HCT116 (cell line): ENCODE measurements at regions not wholly inside any gene's neighbourhood (a gene's known extent, or its start where the extent isn't known, plus 50 kb on each side); places are given as distances from the start of the nearest gene placed in this dataset.

Source experiments
- ATAC-seq: fragments of 200-7000 bp; cut with Tn5 transposase; 2 replicates; pipeline ENCODE4 v1.9.1; 2020; ENCODE audit warnings: mild to moderate bottlenecking, moderate library complexity
- BruUV-seq: library from RNA; stranded (reverse); fragments of 400-500 nt; replicated peaks from 2 replicates; lab custom pipeline; 2021; lab: Mats Ljungman, UMichigan
- CTCF ChIA-PET: fragments of 300-600 bp; sonication (Branson Sonifier 250); formaldehyde crosslinking; loops from one replicate; lab custom pipeline; 2021; ENCODE audit warnings: antibody characterized with exemption; lab: Charles Lee
- POLR2A ChIA-PET: fragments of 300-600, 350-600 bp; sonication (Branson Sonifier 250); formaldehyde crosslinking; loops from one replicate; lab custom pipeline; 2021; ENCODE audit warnings: antibody characterized with exemption; lab: Charles Lee
- RAD21 ChIA-PET, 2 experiments: fragments of 300-600 bp; sonication (Branson Sonifier 250); formaldehyde crosslinking; loops; one replicate each; lab custom pipeline; 2023; ENCODE audit warnings: low total read pairs in 2 of 2; ENCODE audit not compliant: uncharacterized antibody in 2 of 2, unreplicated experiment in 2 of 2, low non-redundant PET in 1 of 2; lab: Charles Lee
- DNase-seq: peaks from one replicate; pipeline ENCODE4 v3.0.0-alpha.2; 2010; ENCODE audit warnings: low read depth, low spot score
- H2AFZ ChIP-seq: fragments of 200-600 bp; shearing (Covaris generic), sonication (generic); 2 replicates; pipeline ENCODE4 v1.6.1; 2017; ENCODE audit warnings: low read depth, mixed run types, mixed read lengths, antibody characterized with exemption, low read length; ENCODE audit not compliant: poor library complexity, severe bottlenecking
- H3K27ac ChIP-seq: 2 replicates; pipeline ENCODE4 v1.5.1; 2012; ENCODE audit warnings: low read depth, low read length
- H3K27me3 ChIP-seq: fragments of 200-600 bp; sonication (generic); 2 replicates; pipeline ENCODE4 v1.6.1; 2016; ENCODE audit warnings: mixed run types, low read length, mixed read lengths; ENCODE audit not compliant: insufficient read depth
- H3K36me3 ChIP-seq, 2 experiments: fragments of 200-500 bp in 1 of 2; fragments of 200-600 bp in 1 of 2; sonication (Bioruptor generic) in 1 of 2; sonication (generic) in 1 of 2; 2 replicates each; pipeline versions ENCODE4 v1.5.1 to v1.6.1; 2014 to 2016; ENCODE audit warnings: low read length in 2 of 2, inconsistent platforms in 1 of 2, mixed read lengths in 1 of 2, mixed run types in 1 of 2; ENCODE audit not compliant: insufficient read depth in 2 of 2, control insufficient read depth in 1 of 2
- H3K4me1 ChIP-seq, 2 experiments: fragments of 200-600 bp in 1 of 2; sonication (generic) in 1 of 2; 2 replicates each; pipeline versions ENCODE4 v1.5.1 to v1.6.1; 2012 to 2017; ENCODE audit warnings: low read length in 2 of 2, inconsistent platforms in 1 of 2, mild to moderate bottlenecking in 1 of 2, mixed read lengths in 1 of 2, mixed run types in 1 of 2, moderate library complexity in 1 of 2; ENCODE audit not compliant: insufficient read depth in 2 of 2, control insufficient read depth in 1 of 2
- H3K4me2 ChIP-seq: fragments of 200-600 bp; sonication (generic); 2 replicates; pipeline ENCODE4 v1.6.1; 2017; ENCODE audit warnings: mixed run types, low read length, mixed read lengths
- H3K4me3 ChIP-seq, 2 experiments: fragments of 200-600 bp in 1 of 2; sonication (generic) in 1 of 2; replicated peaks in 1 of 2; 2 replicates each; pipeline ENCODE4 v1.5.1; 2011 to 2016; ENCODE audit warnings: low read length in 2 of 2, control low read depth in 1 of 2, low read depth in 1 of 2, mild to moderate bottlenecking in 1 of 2, mixed read lengths in 1 of 2, mixed run types in 1 of 2
- H3K79me2 ChIP-seq: fragments of 200-600 bp; sonication (generic); 2 replicates; pipeline ENCODE4 v1.6.1; 2017; ENCODE audit warnings: mild to moderate bottlenecking, mixed run types, low read length, moderate library complexity, mixed read lengths; ENCODE audit not compliant: insufficient read depth
- H3K9ac ChIP-seq: fragments of 200-600 bp; sonication (generic); 2 replicates; pipeline ENCODE4 v1.6.1; 2016; ENCODE audit warnings: low read length, mixed read lengths
- H3K9me2 ChIP-seq: fragments of 200-600 bp; sonication (generic), shearing (Covaris generic); 2 replicates; pipeline ENCODE4 v1.6.1; 2017; ENCODE audit warnings: mixed run types, mild to moderate bottlenecking, moderate library complexity; ENCODE audit not compliant: insufficient read depth
- H3K9me3 ChIP-seq, 2 experiments: fragments of 200-500 bp in 1 of 2; fragments of 200-600 bp in 1 of 2; sonication (Bioruptor generic) in 1 of 2; sonication (generic) in 1 of 2; 2 replicates each; pipeline ENCODE4 v1.6.1; 2014 to 2017; ENCODE audit warnings: low read length in 2 of 2, mixed read lengths in 2 of 2, inconsistent platforms in 1 of 2, low read depth in 1 of 2, mild to moderate bottlenecking in 1 of 2, mixed run types in 1 of 2, moderate library complexity in 1 of 2; ENCODE audit not compliant: control insufficient read depth in 1 of 2, insufficient read depth in 1 of 2
- H4K20me1 ChIP-seq: fragments of 200-600 bp; sonication (generic), shearing (Covaris generic); 2 replicates; pipeline ENCODE4 v1.6.1; 2017; ENCODE audit warnings: mixed run types, mild to moderate bottlenecking, moderate library complexity; ENCODE audit not compliant: insufficient read depth
- CEBPB ChIP-seq: IDR thresholded peaks from 2 replicates; pipeline ENCODE4 v1.6.1; 2012; ENCODE audit warnings: low read depth
- EZH2 ChIP-seq: fragments of 200-600 bp; sonication (generic); IDR thresholded peaks from 2 replicates; pipeline ENCODE4 v1.6.1; 2017; ENCODE audit warnings: antibody characterized with exemption, mixed run types
- EZH2phosphoT487 ChIP-seq: fragments of 200-600 bp; IDR thresholded peaks from 2 replicates; pipeline ENCODE4 v1.6.1; 2018; ENCODE audit warnings: antibody characterized with exemption, borderline replicate concordance
- FOSL1 ChIP-seq: IDR thresholded peaks from 2 replicates; pipeline ENCODE4 v1.6.1; 2012; ENCODE audit warnings: low read depth
- JUND ChIP-seq: IDR thresholded peaks from 2 replicates; pipeline ENCODE4 v1.6.1; 2012
- POLR2A ChIP-seq: IDR thresholded peaks from 2 replicates; pipeline ENCODE4 v1.7.0; 2011; ENCODE audit warnings: borderline replicate concordance; ENCODE audit not compliant: insufficient read depth, insufficient read length; ENCODE audit errors: extremely low read depth
- RAD21 ChIP-seq: IDR thresholded peaks from 2 replicates; pipeline ENCODE4 v1.6.1; 2012; ENCODE audit warnings: low read depth, mild to moderate bottlenecking
- SP1 ChIP-seq: IDR thresholded peaks from 2 replicates; pipeline ENCODE4 v1.6.1; 2012; ENCODE audit warnings: low read depth
- TCF7L2 ChIP-seq: IDR thresholded peaks from 2 replicates; pipeline ENCODE4 v1.7.0; 2011; ENCODE audit warnings: borderline replicate concordance, inconsistent platforms; ENCODE audit not compliant: insufficient read depth, insufficient read length; ENCODE audit errors: extremely low read depth
- ZFX ChIP-seq: fragments of 450-650 bp; IDR thresholded peaks from 2 replicates; pipeline ENCODE4 v1.6.1; 2017
- intact Hi-C: fragments of 100-400 bp; cut with micrococcal nuclease; formaldehyde crosslinking; loops from 2 replicates; pipeline ENCODE4 v1.10.0; 2022
- TF ChIP-seq, protein P1 (sequence below): IDR thresholded peaks from 2 replicates; pipeline ENCODE4 v1.6.1; 2012; ENCODE audit warnings: low read depth
- TF ChIP-seq, protein P2 (sequence below): IDR thresholded peaks from 2 replicates; pipeline ENCODE4 v1.6.1; 2012
- TF ChIP-seq, protein P3 (sequence below), 3 experiments: fragments of 200-600 bp in 1 of 3; sonication (generic) in 1 of 3; IDR thresholded peaks in 2 of 3; conservative IDR thresholded peaks in 1 of 3; 2 replicates each; pipeline ENCODE4 v1.5.1; 2012 to 2017; ENCODE audit warnings: low read depth in 2 of 3, low read length in 2 of 3, antibody characterized with exemption in 1 of 3, borderline replicate concordance in 1 of 3, control low read depth in 1 of 3, mild to moderate bottlenecking in 1 of 3, mixed read lengths in 1 of 3, mixed run types in 1 of 3, moderate library complexity in 1 of 3; ENCODE audit not compliant: insufficient read depth in 1 of 3

DNA sequence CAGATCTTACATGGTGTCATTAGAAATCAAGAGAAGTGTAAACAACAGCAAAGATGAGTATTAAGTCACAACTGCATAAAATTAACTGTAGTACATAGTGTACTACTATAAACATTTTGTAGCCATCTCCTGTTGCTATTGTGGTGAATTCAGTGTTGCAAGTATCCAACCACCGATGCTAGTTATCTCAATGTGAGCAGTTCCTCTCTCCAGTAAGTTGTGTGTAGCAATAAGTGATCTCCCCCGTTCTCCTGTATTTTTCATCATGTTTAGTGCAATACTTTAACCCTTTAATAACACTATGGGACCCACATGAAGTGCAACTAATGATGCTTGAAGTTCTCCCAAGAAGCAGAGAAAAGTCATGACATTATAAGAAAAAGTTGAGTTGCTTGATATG, 264.7 kb upstream of the KCNH8 start:
- H3K9ac ChIP-seq: no peak overlapping the region
- no peaks in the 10 kb centered on the region for H3K79me2 ChIP-seq
- no peak overlapping the region for H3K4me3 ChIP-seq
- no peak overlapping the region for H3K4me2 ChIP-seq
- DNase-seq: no peak
- H3K36me3 ChIP-seq: no peaks in the 10 kb centered on the region
- H4K20me1 ChIP-seq: no peaks in the 10 kb centered on the region
- H3K9me2 ChIP-seq: no peaks in the 10 kb centered on the region
- intact Hi-C loops: no loop called here
- ChIA-PET RAD21 (no interaction called here), CTCF (no interaction called here), POLR2A (no interaction called here)
- H3K27me3 ChIP-seq: no peaks in the 10 kb centered on the region
- ATAC-seq: no peak
- H2AFZ ChIP-seq: no peak overlapping the region
- no peak for TF ChIP-seq EZH2
- TF ChIP-seq TCF7L2: no peak
- TF ChIP-seq SP1: no peak
- TF ChIP-seq, protein P1, sequence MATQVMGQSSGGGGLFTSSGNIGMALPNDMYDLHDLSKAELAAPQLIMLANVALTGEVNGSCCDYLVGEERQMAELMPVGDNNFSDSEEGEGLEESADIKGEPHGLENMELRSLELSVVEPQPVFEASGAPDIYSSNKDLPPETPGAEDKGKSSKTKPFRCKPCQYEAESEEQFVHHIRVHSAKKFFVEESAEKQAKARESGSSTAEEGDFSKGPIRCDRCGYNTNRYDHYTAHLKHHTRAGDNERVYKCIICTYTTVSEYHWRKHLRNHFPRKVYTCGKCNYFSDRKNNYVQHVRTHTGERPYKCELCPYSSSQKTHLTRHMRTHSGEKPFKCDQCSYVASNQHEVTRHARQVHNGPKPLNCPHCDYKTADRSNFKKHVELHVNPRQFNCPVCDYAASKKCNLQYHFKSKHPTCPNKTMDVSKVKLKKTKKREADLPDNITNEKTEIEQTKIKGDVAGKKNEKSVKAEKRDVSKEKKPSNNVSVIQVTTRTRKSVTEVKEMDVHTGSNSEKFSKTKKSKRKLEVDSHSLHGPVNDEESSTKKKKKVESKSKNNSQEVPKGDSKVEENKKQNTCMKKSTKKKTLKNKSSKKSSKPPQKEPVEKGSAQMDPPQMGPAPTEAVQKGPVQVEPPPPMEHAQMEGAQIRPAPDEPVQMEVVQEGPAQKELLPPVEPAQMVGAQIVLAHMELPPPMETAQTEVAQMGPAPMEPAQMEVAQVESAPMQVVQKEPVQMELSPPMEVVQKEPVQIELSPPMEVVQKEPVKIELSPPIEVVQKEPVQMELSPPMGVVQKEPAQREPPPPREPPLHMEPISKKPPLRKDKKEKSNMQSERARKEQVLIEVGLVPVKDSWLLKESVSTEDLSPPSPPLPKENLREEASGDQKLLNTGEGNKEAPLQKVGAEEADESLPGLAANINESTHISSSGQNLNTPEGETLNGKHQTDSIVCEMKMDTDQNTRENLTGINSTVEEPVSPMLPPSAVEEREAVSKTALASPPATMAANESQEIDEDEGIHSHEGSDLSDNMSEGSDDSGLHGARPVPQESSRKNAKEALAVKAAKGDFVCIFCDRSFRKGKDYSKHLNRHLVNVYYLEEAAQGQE: no peak
- no peak for TF ChIP-seq CEBPB
- no peak for TF ChIP-seq EZH2phosphoT487
- TF ChIP-seq POLR2A: no peak
- no peak for TF ChIP-seq FOSL1
- TF ChIP-seq RAD21: no peak
- TF ChIP-seq, protein P2, sequence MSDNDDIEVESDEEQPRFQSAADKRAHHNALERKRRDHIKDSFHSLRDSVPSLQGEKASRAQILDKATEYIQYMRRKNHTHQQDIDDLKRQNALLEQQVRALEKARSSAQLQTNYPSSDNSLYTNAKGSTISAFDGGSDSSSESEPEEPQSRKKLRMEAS: no peak
- TF ChIP-seq, protein P3, sequence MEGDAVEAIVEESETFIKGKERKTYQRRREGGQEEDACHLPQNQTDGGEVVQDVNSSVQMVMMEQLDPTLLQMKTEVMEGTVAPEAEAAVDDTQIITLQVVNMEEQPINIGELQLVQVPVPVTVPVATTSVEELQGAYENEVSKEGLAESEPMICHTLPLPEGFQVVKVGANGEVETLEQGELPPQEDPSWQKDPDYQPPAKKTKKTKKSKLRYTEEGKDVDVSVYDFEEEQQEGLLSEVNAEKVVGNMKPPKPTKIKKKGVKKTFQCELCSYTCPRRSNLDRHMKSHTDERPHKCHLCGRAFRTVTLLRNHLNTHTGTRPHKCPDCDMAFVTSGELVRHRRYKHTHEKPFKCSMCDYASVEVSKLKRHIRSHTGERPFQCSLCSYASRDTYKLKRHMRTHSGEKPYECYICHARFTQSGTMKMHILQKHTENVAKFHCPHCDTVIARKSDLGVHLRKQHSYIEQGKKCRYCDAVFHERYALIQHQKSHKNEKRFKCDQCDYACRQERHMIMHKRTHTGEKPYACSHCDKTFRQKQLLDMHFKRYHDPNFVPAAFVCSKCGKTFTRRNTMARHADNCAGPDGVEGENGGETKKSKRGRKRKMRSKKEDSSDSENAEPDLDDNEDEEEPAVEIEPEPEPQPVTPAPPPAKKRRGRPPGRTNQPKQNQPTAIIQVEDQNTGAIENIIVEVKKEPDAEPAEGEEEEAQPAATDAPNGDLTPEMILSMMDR (IDR thresholded peaks at IDR 0.05 in 2 of 3, conservative IDR thresholded peaks at IDR 0.05 in 1 of 3; ENCODE audit: borderline replicate concordance in 1 of 3, insufficient read depth in 1 of 3, low read depth in 2 of 3, low read length in 2 of 3): no peak
- TF ChIP-seq ZFX: no peak
- TF ChIP-seq JUND: no peak
- H3K9me3 ChIP-seq: no peaks in the 10 kb centered on the region
- BruUV-seq: no TSS peak
- no peak overlapping the region for H3K27ac ChIP-seq
- H3K4me1 ChIP-seq: no peaks in the 10 kb centered on the region
